Liver (tissue), 8 donors: ENCODE measurements at regions not wholly inside any gene's neighbourhood (a gene's known extent, or its start where the extent isn't known, plus 50 kb on each side); places are given as distances from the start of the nearest gene placed in this dataset.

ENCODE experiments used
- DNase-seq: peaks from one replicate; pipeline ENCODE4 v3.0.0-alpha.2; 2017; ENCODE audit warnings: low spot score
- H3K27ac ChIP-seq, 2 donors: one replicate each; pipeline ENCODE4 v1.7.0; 2013; ENCODE audit warnings: inconsistent platforms in 2 of 2, low read length in 2 of 2, control low read depth in 1 of 2, low read depth in 1 of 2, mild to moderate bottlenecking in 1 of 2
- H3K27me3 ChIP-seq, 4 donors: one replicate each; pipeline versions ENCODE4 v1.6.1 to v1.7.0; 2013; ENCODE audit warnings: low read length in 3 of 4, inconsistent platforms in 1 of 4, mild to moderate bottlenecking in 1 of 4, moderate library complexity in 1 of 4; ENCODE audit not compliant: control insufficient read depth in 4 of 4, insufficient read depth in 4 of 4
- H3K36me3 ChIP-seq, 4 donors: one replicate each; pipeline versions ENCODE4 v1.6.1 to v1.7.0; 2013; ENCODE audit warnings: low read length in 3 of 4, mild to moderate bottlenecking in 3 of 4, low read depth in 1 of 4, moderate library complexity in 1 of 4; ENCODE audit not compliant: control insufficient read depth in 4 of 4, insufficient read depth in 3 of 4
- H3K4me1 ChIP-seq, 4 donors: one replicate each; pipeline versions ENCODE4 v1.6.1 to v1.7.0; 2013; ENCODE audit warnings: low read length in 3 of 4, mild to moderate bottlenecking in 3 of 4, moderate library complexity in 1 of 4; ENCODE audit not compliant: control insufficient read depth in 4 of 4, insufficient read depth in 4 of 4
- H3K4me3 ChIP-seq, 3 donors: one replicate each; pipeline versions ENCODE4 v1.6.1 to v1.7.0; 2013; ENCODE audit warnings: low read length in 3 of 3, control low read depth in 1 of 3, low read depth in 1 of 3, mild to moderate bottlenecking in 1 of 3
- H3K9ac ChIP-seq, 2 donors: one replicate each; pipeline ENCODE4 v1.7.0; 2013; ENCODE audit warnings: low read length in 2 of 2, mild to moderate bottlenecking in 2 of 2, moderate library complexity in 2 of 2, control low read depth in 1 of 2, low read depth in 1 of 2
- H3K9me3 ChIP-seq, 4 donors: one replicate each; pipeline versions ENCODE4 v1.6.1 to v1.7.0; 2013; ENCODE audit warnings: low read length in 3 of 4; ENCODE audit not compliant: control insufficient read depth in 4 of 4
- EGR1 ChIP-seq, 2 donors: IDR thresholded peaks; 2 replicates each; pipeline ENCODE4 v1.6.1; 2016 to 2018; ENCODE audit warnings: antibody characterized with exemption in 2 of 2, low read depth in 2 of 2
- FOXA2 ChIP-seq: IDR thresholded peaks from 2 replicates; pipeline ENCODE4 v1.6.1; 2016; ENCODE audit warnings: antibody characterized with exemption
- GABPA ChIP-seq, 2 donors: IDR thresholded peaks in 1 of 2; conservative IDR thresholded peaks in 1 of 2; 2 replicates each; pipeline ENCODE4 v1.6.1; 2016; ENCODE audit warnings: antibody characterized with exemption in 2 of 2, mild to moderate bottlenecking in 1 of 2, moderate library complexity in 1 of 2
- HNF4A ChIP-seq, 2 donors: conservative IDR thresholded peaks; 2 replicates each; pipeline ENCODE4 v1.6.1; 2016; ENCODE audit warnings: antibody characterized with exemption in 2 of 2, mild to moderate bottlenecking in 2 of 2
- HNF4G ChIP-seq: IDR thresholded peaks from 2 replicates; pipeline ENCODE4 v1.6.1; 2016; ENCODE audit warnings: antibody characterized with exemption
- JUND ChIP-seq, 2 donors: IDR thresholded peaks; 2 replicates each; pipeline ENCODE4 v1.6.1; 2016; ENCODE audit warnings: antibody characterized with exemption in 2 of 2
- NR2F2 ChIP-seq: IDR thresholded peaks from 2 replicates; pipeline ENCODE4 v1.6.1; 2016; ENCODE audit warnings: antibody characterized with exemption
- RAD21 ChIP-seq, 2 donors: IDR thresholded peaks; 2 replicates each; pipeline ENCODE4 v1.6.1; 2016; ENCODE audit warnings: antibody characterized with exemption in 2 of 2, mild to moderate bottlenecking in 2 of 2
- RXRA ChIP-seq, 2 donors: IDR thresholded peaks; 2 replicates each; pipeline ENCODE4 v1.6.1; 2017 to 2018; ENCODE audit warnings: antibody characterized with exemption in 2 of 2, mild to moderate bottlenecking in 1 of 2
- SP1 ChIP-seq: IDR thresholded peaks from 2 replicates; pipeline ENCODE4 v1.6.1; 2018; ENCODE audit warnings: antibody characterized with exemption, mild to moderate bottlenecking
- TAF1 ChIP-seq: conservative IDR thresholded peaks from 2 replicates; pipeline ENCODE4 v1.6.1; 2016; ENCODE audit warnings: antibody characterized with exemption, mild to moderate bottlenecking
- YY1 ChIP-seq: IDR thresholded peaks from 2 replicates; pipeline ENCODE4 v1.6.1; 2016; ENCODE audit warnings: antibody characterized with exemption, mild to moderate bottlenecking
- WGBS: extraction: QIAGEN DNeasy Blood & Tissue Kit; methylation state at CpG from one replicate; pipeline ENCODE4 v1.1.7; 2013; 5-methylcytosine and 5-hydroxymethylcytosine counted together
- TF ChIP-seq, protein P1 (sequence below): fragments of 150-350 bp; IDR thresholded peaks from 2 replicates; pipeline ENCODE4 v1.5.1; 2017; ENCODE audit warnings: improper control_type of control experiment, low read depth, low read length; ENCODE audit not compliant: missing input control
- TF ChIP-seq, protein P2 (sequence below): IDR thresholded peaks from 2 replicates; pipeline ENCODE4 v1.6.1; 2016; ENCODE audit warnings: antibody characterized with exemption, mild to moderate bottlenecking
- TF ChIP-seq, protein P3 (sequence below): IDR thresholded peaks from 2 replicates; pipeline ENCODE4 v1.6.1; 2016; ENCODE audit warnings: antibody characterized with exemption
- donor health status: healthy.
- donor health status: healthy.
- donor health status: healthy.
- donor health status: healthy.
- donor health status: healthy.

DNA sequence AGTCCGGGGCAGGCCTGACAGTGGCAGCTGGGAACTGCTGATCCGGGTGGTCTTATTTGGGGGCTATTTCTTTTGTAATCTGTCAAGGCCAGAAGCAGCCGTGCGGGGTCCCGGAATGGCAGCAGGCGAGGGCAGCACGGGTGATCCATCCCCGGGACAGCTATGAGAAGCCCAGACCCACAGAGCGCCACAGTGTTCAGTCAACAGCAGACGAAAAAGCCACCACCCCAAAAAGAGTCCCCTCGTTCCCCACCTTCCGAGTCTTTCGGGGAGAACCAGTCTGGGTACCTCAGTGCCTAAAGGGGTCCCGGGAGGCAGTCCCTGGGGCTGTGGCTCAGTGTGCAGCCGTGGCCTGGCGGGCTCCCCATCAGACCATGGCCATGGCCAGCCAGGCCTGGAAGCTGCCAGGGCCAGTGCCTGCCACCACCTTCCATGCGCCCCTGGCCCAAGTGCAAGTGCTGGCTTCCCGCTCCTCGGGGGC lies 125.1 kb upstream of the KCTD7 start:
- H3K27me3 ChIP-seq, result no peaks in the 10 kb centered on the region
- H3K4me3 ChIP-seq, result no peak overlapping the region
- H3K36me3 ChIP-seq, result no peaks in the 10 kb centered on the region
- no peak for DNase-seq
- WGBS, result 89% methylated on average over 19 of the region's 19 CpGs
- H3K4me1 ChIP-seq, result peaks cover 5 to 13% (median 8%) of the 10 kb centered on the region in 4 donors
- peaks cover 0 to 2% (median 0%) of the 10 kb centered on the region in 4 donors for H3K9me3 ChIP-seq
- H3K9ac ChIP-seq, result no peak overlapping the region
- no peak overlapping the region for H3K27ac ChIP-seq
- TF ChIP-seq GABPA (IDR thresholded peaks at IDR 0.05 in 1 of 2, conservative IDR thresholded peaks at IDR 0.05 in 1 of 2), result no peak
- TF ChIP-seq NR2F2, result no peak
- no peak for TF ChIP-seq HNF4G
- no peak for TF ChIP-seq SP1
- TF ChIP-seq, protein P1, sequence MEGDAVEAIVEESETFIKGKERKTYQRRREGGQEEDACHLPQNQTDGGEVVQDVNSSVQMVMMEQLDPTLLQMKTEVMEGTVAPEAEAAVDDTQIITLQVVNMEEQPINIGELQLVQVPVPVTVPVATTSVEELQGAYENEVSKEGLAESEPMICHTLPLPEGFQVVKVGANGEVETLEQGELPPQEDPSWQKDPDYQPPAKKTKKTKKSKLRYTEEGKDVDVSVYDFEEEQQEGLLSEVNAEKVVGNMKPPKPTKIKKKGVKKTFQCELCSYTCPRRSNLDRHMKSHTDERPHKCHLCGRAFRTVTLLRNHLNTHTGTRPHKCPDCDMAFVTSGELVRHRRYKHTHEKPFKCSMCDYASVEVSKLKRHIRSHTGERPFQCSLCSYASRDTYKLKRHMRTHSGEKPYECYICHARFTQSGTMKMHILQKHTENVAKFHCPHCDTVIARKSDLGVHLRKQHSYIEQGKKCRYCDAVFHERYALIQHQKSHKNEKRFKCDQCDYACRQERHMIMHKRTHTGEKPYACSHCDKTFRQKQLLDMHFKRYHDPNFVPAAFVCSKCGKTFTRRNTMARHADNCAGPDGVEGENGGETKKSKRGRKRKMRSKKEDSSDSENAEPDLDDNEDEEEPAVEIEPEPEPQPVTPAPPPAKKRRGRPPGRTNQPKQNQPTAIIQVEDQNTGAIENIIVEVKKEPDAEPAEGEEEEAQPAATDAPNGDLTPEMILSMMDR, result no peak
- TF ChIP-seq, protein P2, sequence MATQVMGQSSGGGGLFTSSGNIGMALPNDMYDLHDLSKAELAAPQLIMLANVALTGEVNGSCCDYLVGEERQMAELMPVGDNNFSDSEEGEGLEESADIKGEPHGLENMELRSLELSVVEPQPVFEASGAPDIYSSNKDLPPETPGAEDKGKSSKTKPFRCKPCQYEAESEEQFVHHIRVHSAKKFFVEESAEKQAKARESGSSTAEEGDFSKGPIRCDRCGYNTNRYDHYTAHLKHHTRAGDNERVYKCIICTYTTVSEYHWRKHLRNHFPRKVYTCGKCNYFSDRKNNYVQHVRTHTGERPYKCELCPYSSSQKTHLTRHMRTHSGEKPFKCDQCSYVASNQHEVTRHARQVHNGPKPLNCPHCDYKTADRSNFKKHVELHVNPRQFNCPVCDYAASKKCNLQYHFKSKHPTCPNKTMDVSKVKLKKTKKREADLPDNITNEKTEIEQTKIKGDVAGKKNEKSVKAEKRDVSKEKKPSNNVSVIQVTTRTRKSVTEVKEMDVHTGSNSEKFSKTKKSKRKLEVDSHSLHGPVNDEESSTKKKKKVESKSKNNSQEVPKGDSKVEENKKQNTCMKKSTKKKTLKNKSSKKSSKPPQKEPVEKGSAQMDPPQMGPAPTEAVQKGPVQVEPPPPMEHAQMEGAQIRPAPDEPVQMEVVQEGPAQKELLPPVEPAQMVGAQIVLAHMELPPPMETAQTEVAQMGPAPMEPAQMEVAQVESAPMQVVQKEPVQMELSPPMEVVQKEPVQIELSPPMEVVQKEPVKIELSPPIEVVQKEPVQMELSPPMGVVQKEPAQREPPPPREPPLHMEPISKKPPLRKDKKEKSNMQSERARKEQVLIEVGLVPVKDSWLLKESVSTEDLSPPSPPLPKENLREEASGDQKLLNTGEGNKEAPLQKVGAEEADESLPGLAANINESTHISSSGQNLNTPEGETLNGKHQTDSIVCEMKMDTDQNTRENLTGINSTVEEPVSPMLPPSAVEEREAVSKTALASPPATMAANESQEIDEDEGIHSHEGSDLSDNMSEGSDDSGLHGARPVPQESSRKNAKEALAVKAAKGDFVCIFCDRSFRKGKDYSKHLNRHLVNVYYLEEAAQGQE, result no peak
- TF ChIP-seq, protein P3, sequence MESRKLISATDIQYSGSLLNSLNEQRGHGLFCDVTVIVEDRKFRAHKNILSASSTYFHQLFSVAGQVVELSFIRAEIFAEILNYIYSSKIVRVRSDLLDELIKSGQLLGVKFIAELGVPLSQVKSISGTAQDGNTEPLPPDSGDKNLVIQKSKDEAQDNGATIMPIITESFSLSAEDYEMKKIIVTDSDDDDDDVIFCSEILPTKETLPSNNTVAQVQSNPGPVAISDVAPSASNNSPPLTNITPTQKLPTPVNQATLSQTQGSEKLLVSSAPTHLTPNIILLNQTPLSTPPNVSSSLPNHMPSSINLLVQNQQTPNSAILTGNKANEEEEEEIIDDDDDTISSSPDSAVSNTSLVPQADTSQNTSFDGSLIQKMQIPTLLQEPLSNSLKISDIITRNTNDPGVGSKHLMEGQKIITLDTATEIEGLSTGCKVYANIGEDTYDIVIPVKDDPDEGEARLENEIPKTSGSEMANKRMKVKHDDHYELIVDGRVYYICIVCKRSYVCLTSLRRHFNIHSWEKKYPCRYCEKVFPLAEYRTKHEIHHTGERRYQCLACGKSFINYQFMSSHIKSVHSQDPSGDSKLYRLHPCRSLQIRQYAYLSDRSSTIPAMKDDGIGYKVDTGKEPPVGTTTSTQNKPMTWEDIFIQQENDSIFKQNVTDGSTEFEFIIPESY, result no peak
- no peak for TF ChIP-seq JUND (IDR thresholded peaks at IDR 0.05)
- no peak for TF ChIP-seq TAF1
- TF ChIP-seq RAD21 (IDR thresholded peaks at IDR 0.05), result no peak
- TF ChIP-seq YY1, result no peak
- TF ChIP-seq EGR1 (IDR thresholded peaks at IDR 0.05; ENCODE audit: low read depth in 2 of 2), result no peak
- no peak for TF ChIP-seq FOXA2
- TF ChIP-seq HNF4A (conservative IDR thresholded peaks at IDR 0.05), result no peak

DNA sequence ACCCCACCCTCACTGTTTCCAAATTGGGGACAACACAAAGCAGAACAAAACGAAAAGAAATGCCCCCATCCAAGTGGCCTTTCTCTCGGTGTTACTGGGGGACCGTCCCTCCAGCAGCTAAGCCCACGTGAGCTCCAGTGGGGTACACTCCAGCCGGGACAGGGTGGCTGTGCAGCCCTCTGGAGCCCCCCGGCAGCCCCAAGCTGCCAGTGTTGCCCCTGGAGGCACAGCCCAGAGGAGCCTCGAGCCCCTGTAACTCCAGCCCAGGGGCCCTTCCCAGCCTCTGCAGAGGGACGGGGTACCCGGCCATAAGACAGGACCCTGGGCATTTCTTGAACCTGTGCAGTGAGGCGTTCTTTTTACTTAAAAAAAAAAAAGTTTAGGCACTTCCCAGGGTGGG lies 124.5 kb upstream of the KCTD7 start:
- H3K4me1 ChIP-seq, result peaks cover 5 to 13% (median 8%) of the 10 kb centered on the region in 4 donors
- H3K36me3 ChIP-seq, result no peaks in the 10 kb centered on the region
- WGBS, result 93% methylated on average over 10 of the region's 10 CpGs
- H3K4me3 ChIP-seq, result no peak overlapping the region
- H3K27ac ChIP-seq, result no peak overlapping the region
- H3K9ac ChIP-seq, result no peak overlapping the region
- DNase-seq, result no peak
- no peaks in the 10 kb centered on the region for H3K27me3 ChIP-seq
- peaks cover 0 to 2% (median 0%) of the 10 kb centered on the region in 4 donors for H3K9me3 ChIP-seq
- TF ChIP-seq GABPA (IDR thresholded peaks at IDR 0.05 in 1 of 2, conservative IDR thresholded peaks at IDR 0.05 in 1 of 2) (no peak), JUND (IDR thresholded peaks at IDR 0.05) (no peak), TAF1 (no peak), RXRA (IDR thresholded peaks at IDR 0.05) (no peak), SP1 (no peak), EGR1 (IDR thresholded peaks at IDR 0.05; ENCODE audit: low read depth in 2 of 2) (no peak), YY1 (no peak)
- TF ChIP-seq, protein P2, result no peak
- TF ChIP-seq, protein P3, result no peak
- TF ChIP-seq, protein P1, result no peak
